SIG-M5 (cell line): ENCODE measurements at regions not wholly inside any gene's neighbourhood (a gene's known extent, or its start where the extent isn't known, plus 50 kb on each side); places are given as distances from the start of the nearest gene placed in this dataset.

Experiments
- DNase-seq: peaks from one replicate; lab custom pipeline; 2025; lab: John Stamatoyannopoulos, UW

DNA sequence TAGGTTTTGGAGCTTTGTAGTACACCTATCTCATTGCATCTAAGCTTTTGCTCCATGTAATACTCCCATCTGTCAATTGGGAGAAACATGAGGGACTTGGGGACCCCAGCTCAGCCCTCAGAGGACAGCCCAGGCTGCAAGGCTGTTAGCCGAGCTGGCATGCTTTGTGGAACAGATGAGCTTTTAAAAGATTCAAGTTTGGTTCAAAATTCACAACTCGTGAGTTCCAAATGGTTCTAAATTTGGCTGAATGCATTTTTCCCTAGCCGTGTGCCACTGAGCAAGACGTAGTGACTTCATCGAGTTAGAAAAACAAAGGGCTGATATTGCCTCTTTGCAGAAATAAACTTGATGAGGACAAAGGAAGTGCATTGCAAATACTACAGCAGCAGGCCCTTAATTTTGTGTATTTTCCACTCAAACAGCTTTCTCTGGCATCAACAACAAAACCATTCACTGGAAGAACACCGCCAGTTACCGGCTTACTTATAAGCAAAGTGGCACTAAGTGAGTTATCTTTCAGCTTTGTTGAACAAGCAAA lies 165.0 kb upstream of the HS3ST1 start:
- no peak for DNase-seq

DNA sequence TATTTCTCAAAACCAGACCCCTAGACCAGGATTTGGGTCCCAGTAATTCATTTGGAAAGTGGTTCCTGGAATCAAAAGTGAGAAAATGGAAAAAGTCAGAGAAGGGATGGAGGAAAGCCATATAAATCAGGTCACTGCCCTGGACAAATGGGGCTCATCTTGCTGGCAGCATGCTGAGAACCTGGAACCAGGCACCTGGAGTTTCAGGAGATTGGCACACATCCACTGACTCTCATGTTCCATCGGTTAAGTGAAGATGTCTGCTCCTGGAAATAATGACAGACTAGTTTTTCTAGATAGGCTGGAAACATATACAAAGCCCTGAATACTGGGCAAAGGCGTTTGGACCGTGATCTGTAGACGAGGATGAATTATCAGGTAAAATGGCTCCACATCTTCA lies 163.6 kb upstream of the HS3ST1 start:
- DNase-seq = no peak

DNA sequence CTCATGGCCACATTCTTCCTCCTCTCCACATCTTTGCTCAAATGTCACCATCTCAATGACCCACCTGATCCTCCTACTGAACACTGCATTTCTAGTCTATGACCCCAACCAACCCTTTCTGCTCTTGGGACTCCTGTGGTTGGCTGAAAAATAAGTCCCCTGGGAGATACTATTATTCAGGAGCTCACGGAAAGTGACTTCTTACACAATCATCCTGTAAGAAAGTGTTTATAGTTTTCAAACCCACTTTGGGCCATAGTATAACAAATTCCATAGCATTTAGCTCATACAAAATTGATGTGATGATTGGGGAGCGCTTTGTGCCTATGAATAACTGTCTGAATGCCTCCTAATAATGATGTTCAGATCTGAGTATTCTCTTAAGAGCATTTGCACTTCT lies 161.4 kb upstream of the HS3ST1 start:
- DNase-seq = no peak

GRCh38 chr4:11589676-11590075 lies 161.0 kb upstream of the HS3ST1 start:
- DNase-seq = no peak

- DNase-seq = no peak
Measured at GRCh38 chr4:11587797-11588196, 159.1 kb upstream of the HS3ST1 start.

GRCh38 chr4:11585506-11585905 lies 156.8 kb upstream of the HS3ST1 start:
- DNase-seq = no peak

DNA sequence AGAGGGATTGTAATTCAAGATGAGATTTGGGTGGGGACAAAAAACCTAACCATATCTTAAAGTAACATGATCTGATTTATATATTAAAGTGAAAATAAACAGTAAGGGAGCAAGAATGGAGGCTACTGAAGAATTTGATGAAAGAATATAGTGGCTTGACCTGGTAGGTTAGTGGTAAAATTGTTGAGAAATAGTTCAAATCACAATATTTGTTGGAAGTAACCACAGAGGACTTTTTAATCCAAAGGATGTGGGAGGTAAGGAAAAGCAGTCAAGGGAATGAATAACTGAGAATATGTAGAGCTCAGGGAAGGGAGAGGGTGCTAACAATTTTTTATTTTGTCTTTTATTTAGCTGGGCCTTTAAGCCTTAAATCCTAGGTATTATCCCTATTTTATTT lies 139.8 kb upstream of the HS3ST1 start:
- DNase-seq = no peak

GRCh38 chr4:11566444-11567022 lies 137.8 kb upstream of the HS3ST1 start:
- no peak for DNase-seq

GRCh38 chr4:11565899-11566298 lies 137.2 kb upstream of the HS3ST1 start:
- no peak for DNase-seq

GRCh38 chr4:11565213-11565612 lies 136.5 kb upstream of the HS3ST1 start:
- no peak for DNase-seq

DNA sequence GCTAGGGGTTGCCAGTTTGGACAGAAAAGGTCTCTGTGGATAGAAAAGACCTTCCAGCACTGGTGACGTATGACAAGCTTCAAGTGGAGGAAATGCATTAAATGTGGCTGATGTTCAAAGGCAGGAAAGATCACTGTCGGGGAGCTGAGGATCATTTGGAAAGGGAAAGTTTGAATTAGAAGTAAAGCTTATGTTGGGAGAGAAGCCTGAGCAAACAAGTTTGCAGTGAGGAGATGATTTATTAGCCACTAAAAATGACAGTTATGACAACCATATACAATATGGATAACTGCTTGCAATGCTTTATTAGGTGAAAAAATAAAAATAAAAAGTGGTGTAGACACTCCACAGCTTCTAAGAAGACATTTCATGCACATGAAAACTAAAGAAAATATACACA lies 135.3 kb upstream of the HS3ST1 start:
- no peak for DNase-seq

- no peak for DNase-seq
Measured at GRCh38 chr4:11549525-11549924, 120.8 kb upstream of the HS3ST1 start.

- DNase-seq = no peak
Measured at GRCh38 chr4:11548597-11549082, 119.9 kb upstream of the HS3ST1 start.

DNA sequence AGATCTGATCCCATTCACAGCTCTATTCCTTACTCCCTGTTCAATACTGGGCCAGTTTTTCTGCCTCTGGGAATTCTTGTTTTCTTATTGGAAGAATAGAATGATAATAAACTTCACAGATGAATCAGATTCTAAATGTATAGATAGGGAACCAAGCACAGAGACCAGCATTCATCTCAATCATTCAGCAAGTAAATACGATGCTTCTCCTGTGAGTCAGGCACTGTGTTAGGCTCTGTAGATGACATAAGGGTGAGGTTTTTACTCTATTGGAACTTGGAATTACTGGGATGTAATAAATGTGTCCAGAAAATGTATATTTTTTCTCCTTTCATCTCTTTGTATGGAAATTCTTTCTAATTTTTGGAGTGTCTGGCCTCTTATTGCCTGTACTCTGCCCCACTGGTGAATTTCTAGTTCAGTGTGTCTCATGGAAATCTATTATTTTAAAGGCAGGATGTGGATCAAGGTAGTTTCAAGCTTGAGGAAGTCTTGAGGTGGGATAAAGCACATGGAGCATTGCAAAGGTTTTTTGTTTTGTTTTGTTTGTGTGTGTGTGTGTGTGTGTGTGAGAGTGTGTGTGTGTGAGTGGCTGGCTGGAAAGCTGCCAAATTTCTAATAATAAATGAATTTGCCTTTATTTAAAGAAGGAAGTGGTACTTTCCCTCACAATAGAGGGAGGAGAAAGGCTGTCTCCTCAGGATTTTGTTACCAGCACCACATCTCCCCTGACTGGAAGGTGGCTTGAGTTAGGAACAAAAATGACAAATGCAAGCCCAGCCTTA lies 117.9 kb upstream of the HS3ST1 start:
- DNase-seq = no peak

DNA sequence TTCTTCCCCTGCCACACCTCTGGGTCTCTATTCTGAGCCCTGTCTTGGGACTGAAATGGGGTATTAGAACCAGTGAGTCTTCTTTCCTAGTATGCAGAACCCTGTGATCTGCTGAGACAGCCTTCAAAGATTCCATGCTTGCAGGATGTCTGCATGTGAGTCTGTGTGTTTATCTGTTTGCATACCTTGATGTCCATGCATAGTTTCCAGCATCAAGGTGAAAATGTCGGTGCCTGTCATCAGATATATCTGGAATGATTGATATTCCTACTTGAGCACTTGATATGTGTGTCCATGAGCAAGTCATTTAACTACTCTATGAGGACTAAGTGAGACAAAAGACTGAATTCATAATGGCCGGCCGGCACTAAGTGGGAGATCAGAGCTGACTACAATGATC lies 117.0 kb upstream of the HS3ST1 start:
- DNase-seq = no peak

DNA sequence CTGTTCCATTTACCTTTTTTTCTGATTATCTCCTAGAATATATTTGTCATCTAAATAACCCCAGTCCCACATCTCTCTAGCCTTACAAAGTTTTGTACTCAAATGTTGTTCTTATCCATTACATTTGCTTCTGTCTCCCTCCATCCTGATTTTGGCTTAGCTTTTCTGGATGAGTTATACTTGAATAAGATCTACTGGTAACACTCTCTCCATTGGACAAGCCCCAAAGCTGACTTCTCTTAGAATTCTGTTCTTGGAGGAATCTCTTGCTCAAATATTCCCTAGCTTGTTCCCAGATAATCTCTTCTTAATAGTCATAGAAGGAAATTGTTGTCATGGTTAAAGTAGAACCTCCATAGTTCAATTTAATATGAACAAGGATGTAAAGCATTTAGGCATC lies 115.5 kb upstream of the HS3ST1 start:
- DNase-seq = no peak

GRCh38 chr4:11543706-11544105 lies 115.0 kb upstream of the HS3ST1 start:
- no peak for DNase-seq

GRCh38 chr4:11542952-11543351 lies 114.3 kb upstream of the HS3ST1 start:
- DNase-seq = no peak

- no peak for DNase-seq
Measured at GRCh38 chr4:11537846-11538245, 109.2 kb upstream of the HS3ST1 start.

GRCh38 chr4:11535333-11535732 lies 106.6 kb upstream of the HS3ST1 start:
- DNase-seq = no peak

DNA sequence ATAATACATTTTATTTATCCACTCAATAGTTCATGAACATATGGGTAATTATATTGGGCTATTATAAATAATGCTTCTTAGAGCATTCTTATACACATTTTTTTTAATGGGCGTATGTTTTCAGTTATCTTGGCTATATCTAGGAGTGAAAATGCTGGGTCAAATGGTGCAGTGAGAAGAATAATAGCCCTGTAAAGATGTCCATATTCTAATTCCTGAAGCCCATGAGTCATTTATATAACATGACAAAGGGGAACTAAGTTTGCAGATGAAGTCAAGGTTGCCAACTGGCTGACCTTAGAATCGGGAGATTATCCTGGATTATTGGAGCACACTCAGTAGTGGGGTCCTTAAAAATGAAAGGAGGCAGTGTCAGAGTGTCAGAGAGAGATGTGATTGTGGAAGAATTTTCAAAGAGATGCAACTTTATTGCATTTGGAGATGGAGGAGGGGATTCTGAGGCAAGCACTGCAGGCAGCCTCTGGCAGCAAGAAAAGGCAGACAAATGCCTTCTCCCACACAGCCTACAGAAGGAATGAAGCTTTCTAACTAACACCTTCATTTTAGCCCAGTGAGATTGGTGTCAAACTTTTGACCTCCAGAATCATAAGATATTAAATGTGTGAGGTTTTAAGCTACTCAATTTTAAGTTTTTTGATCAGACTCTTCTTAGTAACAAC lies 106.1 kb upstream of the HS3ST1 start:
- no peak for DNase-seq

DNA sequence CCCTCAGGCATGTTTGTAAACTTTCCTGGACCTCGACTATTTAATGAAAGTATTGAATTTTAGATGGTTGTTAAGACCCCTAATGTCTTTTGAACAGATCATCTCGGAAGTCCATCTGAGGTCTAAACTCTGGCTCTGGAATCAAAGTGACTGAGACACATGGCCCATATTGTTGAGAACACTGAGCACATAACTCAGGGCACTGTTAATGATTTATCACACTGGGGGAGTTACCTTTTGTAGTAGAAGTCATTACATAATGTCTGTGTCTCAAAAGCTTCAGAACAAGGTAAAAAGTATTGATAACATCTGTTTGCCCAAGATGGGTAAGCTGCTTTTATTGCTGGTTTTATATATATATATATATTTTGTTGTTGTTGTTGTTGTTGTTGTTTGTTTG lies 103.4 kb upstream of the HS3ST1 start:
- DNase-seq = no peak

DNA sequence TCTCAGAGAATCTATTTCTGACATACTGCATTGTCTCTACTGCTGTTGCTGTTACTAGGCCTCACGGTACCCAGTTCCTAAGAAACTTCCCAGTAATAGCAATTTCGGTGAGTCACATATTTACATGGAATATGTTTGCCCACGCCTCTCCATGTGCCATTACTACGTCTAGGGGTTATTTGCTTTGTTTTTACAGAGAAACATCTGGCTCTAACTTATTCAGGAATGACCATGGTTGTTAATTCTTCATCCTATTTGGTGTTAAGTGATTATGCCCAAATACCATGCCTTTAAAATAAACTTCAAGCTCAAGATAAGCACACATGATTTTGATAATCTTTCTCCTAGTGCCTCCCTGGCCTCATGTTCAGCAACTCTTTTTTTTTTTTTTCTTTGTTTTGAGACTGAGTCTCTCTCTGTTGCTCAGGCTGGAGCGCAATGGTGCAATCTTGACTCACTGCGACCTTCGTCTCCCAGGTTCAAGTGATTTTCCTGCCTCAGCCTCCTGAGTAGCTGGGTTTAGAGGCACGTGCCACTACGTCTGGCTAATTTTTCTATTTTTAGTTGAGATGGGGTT lies 101.0 kb upstream of the HS3ST1 start:
- DNase-seq = no peak
